ENCODE measurements at regions not wholly inside any gene's neighbourhood (a gene's known extent, or its start where the extent isn't known, plus 50 kb on each side); places are given as distances from the start of the nearest gene placed in this dataset.

GRCh38 chr5:156025656-156026055, 301.3 kb upstream of the SGCD start:
- POLR2A ChIA-PET, result no interaction called here
- no peaks in the 10 kb centered on the region for H3K36me3 ChIP-seq (ENCODE audit: insufficient read depth, low read length)
- H3K27ac Mint-ChIP-seq, result no peak overlapping the region

GRCh38 chr5:156031181-156031580, 295.8 kb upstream of the SGCD start:
- Histone ChIP-seq H3K27me3 (ENCODE audit: control insufficient read depth in 1 of 2, insufficient read depth in 2 of 2, low read length in 2 of 2) (no peaks in the 10 kb centered on the region), H3K9me3 (ENCODE audit: control insufficient read depth in 1 of 2, insufficient read depth in 1 of 2, low read length in 2 of 2) (no peaks in the 10 kb centered on the region), H3K4me1 (ENCODE audit: insufficient read depth, low read length) (no peaks in the 10 kb centered on the region), H3K36me3 (ENCODE audit: insufficient read depth, low read length) (no peaks in the 10 kb centered on the region), H3K4me3 (ENCODE audit: low read length) (no peak overlapping the region), H3K27ac (ENCODE audit: low read depth in 1 of 2, low read length in 2 of 2) (no peak overlapping the region)
- ChIA-PET CTCF (no interaction called here), POLR2A (no interaction called here)
- DNase-seq (no peak), ATAC-seq (ENCODE audit: poor library complexity) (no peak)
- Mint-ChIP-seq H3K4me1 (ENCODE audit: low read depth) (no peaks in the 10 kb centered on the region), H3K4me3 (no peak overlapping the region), H3K27ac (no peak overlapping the region), H3K9me3 (no peaks in the 10 kb centered on the region), H3K36me3 (ENCODE audit: low read depth) (no peaks in the 10 kb centered on the region), H3K27me3 (peaks cover 3% of the 10 kb centered on the region)
- TF ChIP-seq CTCF (IDR thresholded peaks at IDR 0.05), result no peak
- intact Hi-C loops (cut with DNase I, micrococcal nuclease), result no loop called here

More at GRCh38 chr5:156025656-156026055, 301.3 kb upstream of the SGCD start:
- DNase-seq, result no peak
- Mint-ChIP-seq H3K4me3 (no peak overlapping the region), H3K27me3 (peaks cover 22% of the 10 kb centered on the region), H3K4me1 (ENCODE audit: low read depth) (no peaks in the 10 kb centered on the region), H3K9me3 (no peaks in the 10 kb centered on the region), H3K36me3 (ENCODE audit: low read depth) (no peaks in the 10 kb centered on the region)
- Histone ChIP-seq H3K4me3 (ENCODE audit: low read length) (no peak overlapping the region), H3K27ac (ENCODE audit: low read depth in 1 of 2, low read length in 2 of 2) (no peak overlapping the region), H3K4me1 (ENCODE audit: insufficient read depth, low read length) (no peaks in the 10 kb centered on the region), H3K9me3 (ENCODE audit: control insufficient read depth in 1 of 2, insufficient read depth in 1 of 2, low read length in 2 of 2) (no peaks in the 10 kb centered on the region), H3K27me3 (ENCODE audit: control insufficient read depth in 1 of 2, insufficient read depth in 2 of 2, low read length in 2 of 2) (no peaks in the 10 kb centered on the region)
- no peak for ATAC-seq (ENCODE audit: poor library complexity)
- intact Hi-C loops (cut with DNase I, micrococcal nuclease), result no loop called here
- TF ChIP-seq CTCF (IDR thresholded peaks at IDR 0.05), result no peak
- CTCF ChIA-PET, result no interaction called here

- H3K36me3 ChIP-seq (ENCODE audit: insufficient read depth, low read length), result no peaks in the 10 kb centered on the region
- intact Hi-C loops (cut with DNase I, micrococcal nuclease), result no loop called here
- H3K36me3 Mint-ChIP-seq (ENCODE audit: low read depth), result no peaks in the 10 kb centered on the region
- DNase-seq, result no peak
- H3K27me3 ChIP-seq (ENCODE audit: control insufficient read depth in 1 of 2, insufficient read depth in 2 of 2, low read length in 2 of 2), result no peaks in the 10 kb centered on the region
- H3K4me1 Mint-ChIP-seq (ENCODE audit: low read depth), result no peaks in the 10 kb centered on the region
- H3K4me1 ChIP-seq (ENCODE audit: insufficient read depth, low read length), result no peaks in the 10 kb centered on the region
- POLR2A ChIA-PET, result no interaction called here
- CTCF ChIA-PET, result interaction anchor here (0.7 kb wide), 1 partner anchor 1032 kb away, joined by 3 read pairs; no protein-coding TSS in a partner anchor
- H3K27ac ChIP-seq (ENCODE audit: low read depth in 1 of 2, low read length in 2 of 2), result no peak overlapping the region
- no peaks in the 10 kb centered on the region for H3K9me3 Mint-ChIP-seq
- no peak for ATAC-seq (ENCODE audit: poor library complexity)
- no peaks in the 10 kb centered on the region for H3K27me3 Mint-ChIP-seq
- H3K4me3 Mint-ChIP-seq, result no peak overlapping the region
- H3K9me3 ChIP-seq (ENCODE audit: control insufficient read depth in 1 of 2, insufficient read depth in 1 of 2, low read length in 2 of 2), result no peaks in the 10 kb centered on the region
- H3K4me3 ChIP-seq (ENCODE audit: low read length), result no peak overlapping the region
- H3K27ac Mint-ChIP-seq, result no peak overlapping the region
- no peak for TF ChIP-seq CTCF (IDR thresholded peaks at IDR 0.05)
These were observed 290.3 kb upstream of the SGCD start for GRCh38 chr5:156036640-156037039.
